M059J (cell line): ENCODE measurements at regions not wholly inside any gene's neighbourhood (a gene's known extent, or its start where the extent isn't known, plus 50 kb on each side); places are given as distances from the start of the nearest gene placed in this dataset.

Source experiments
- DNase-seq: peaks from one replicate; pipeline ENCODE4 v3.0.0-alpha.2; 2012; ENCODE audit warnings: low read depth

DNA sequence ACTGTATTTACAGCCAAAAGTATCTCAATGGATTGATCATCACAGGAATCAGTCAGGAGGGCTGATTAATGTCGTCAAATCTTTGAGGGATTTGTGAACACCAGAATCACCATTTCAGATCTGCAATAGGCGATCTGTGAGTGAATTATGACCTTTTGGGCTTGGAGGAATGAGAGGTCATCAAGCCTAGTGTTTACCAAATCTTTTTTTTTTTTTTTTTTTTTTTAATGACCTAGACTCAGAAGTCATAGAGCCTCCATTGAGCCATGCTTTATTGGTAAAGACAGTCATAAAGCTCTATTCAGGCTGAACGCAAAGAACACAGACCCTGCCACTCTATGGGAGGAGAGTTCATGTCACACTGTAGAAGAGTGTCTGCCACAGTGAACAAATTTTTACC lies 97.7 kb downstream of the SOCS6 start:
- DNase-seq = no peak

DNA sequence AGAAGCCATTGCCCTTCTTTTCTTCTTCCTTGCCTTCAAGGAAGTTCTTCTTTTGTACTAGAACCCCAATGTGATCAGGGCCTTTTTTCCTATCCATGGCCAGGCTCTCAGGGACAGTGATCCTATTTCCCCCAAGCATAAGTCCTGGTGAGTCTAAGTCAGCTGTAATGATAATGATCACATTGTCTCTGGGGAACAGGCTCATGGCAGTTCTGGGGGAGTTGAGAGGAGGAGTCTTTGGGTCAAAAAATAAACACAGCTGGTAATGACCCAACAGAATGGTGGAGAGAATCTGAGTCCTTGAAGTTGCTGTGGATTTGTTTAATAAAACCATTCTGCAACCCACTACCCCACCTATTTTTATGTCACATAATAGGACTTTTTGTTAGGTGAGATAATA lies 96.6 kb downstream of the SOCS6 start:
- DNase-seq = peak; percentile 51

DNA sequence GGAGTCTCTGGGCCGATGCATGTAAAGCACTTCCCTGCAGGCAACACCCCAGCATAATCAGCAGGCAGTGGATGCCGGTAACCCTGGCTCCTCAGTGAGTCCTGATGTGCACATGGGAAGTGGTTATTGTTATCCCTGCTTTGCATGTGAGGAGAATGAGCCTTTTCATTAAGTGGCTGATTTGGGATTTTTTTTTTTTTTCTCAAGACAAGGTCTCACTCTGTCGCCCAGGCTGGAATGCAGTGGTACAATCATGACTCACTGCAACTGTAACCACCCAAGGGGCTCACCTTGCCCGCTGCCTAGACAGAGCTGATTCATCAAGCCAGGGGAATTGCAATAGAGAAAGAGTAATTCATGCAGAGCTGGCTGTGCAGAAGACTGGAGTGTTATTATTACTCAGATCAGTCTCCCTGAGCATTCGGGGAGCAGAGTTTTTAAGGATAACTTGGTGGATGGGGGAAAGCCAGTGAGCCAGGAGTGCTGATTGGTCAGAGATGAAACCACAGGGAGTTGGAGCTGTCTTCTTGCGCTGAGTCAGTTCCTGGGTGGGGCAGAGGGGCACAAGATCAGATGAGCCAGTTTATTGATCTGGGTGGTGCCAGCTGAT lies 95.4 kb downstream of the SOCS6 start:
- peak; percentile 99 for DNase-seq

DNA sequence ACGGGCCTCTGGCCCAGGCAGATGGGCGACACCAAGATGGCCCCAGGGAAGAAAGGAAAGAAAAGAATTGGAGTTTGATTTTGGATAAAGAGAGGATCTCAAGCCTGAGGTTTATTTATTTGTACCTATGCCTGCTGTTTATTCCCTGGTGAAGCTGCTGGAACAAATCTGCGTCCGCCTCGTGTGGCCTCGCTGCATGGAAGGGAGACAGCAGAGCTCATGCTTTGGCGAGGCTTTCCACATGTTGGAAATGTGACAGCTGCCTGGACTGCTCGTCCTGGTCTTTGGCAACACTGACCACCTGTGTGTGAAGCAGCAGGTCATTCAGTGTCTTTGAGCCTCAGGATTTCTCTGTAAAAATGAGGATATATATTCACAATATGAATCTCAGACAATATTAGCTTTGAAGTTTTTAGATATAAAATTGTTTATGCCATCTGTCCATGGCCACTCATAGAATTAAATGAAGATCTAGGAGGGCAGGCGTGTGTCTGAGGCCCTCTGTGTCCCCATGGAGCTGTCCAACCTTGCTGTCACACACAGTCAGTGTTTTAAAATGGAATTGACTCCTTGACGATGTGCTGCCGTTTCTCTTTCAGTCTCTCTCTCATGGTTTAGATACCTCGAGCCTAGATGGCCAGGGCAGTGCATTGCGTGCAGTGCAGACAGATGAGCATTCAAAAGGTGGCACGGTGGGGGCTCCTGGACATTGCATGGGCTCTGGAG lies 94.3 kb downstream of the SOCS6 start:
- no peak for DNase-seq

DNA sequence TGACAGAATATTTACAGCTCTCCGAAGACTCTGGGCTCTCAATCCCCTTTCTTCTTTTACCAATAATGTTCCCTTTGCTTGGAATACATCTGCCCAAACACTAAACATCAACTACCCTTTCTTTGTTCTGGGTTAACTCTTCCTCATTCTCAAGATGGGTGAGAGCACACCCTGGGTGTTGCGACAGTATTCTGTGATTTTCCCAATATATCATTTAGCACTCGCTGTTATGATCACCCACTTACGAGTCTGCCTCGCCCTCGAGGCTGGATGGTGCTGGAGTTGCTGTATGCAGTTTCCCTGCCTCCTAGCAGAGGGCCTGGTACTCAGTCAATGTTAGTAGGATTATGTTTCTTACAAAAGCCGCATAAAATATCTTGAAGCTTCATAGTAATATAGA lies 93.2 kb downstream of the SOCS6 start:
- DNase-seq = no peak

DNA sequence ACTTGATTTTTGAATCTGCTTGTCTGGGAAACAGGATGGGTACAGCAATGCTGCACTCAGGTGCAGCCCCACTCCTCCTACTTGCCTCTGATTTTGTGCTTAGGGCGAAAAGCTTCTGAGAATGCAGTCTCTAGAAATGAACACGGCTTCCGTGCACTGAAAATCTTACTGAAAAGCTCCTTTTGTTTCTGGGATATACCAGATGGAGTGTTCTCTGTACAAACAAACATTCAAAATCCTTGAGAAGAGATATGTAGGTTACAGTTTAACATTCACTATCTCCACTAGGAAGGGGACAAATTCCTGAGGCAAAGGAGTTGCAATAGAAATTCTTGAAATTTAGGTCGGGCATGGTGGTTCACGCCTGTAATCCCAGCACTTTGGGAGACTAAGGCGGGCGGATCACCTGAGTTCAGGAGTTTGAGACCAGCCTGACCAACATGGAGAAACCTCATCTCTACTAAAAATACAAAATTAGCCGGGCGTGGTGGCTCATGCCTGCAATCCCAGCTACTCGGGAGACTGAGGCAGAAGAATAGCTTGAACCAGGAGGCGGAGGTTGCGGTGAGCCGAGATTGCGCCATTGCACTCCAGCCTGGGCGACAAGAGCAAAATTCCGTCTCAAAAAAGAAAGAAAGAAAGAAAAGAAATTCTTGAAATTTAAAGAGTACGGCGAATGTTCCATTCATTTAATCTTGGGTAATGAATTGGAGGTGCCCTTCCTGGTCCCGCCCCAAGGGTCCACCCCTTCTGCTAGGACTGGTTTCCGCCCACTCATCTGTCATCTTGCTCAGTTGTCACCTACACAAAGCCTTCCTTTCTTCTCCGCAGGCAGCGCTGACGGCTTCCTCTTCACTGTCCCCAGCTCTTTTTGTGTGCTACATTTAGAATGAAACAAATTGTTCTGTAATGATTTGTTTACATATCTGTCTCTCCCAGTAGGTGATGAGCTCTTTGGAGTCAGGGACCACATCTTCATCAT lies 92.4 kb downstream of the SOCS6 start:
- DNase-seq = peak; percentile 68
